Common myeloid progenitor, CD34-positive (primary cell): ENCODE measurements at regions not wholly inside any gene's neighbourhood (a gene's known extent, or its start where the extent isn't known, plus 50 kb on each side); places are given as distances from the start of the nearest gene placed in this dataset.

Source experiments
- CTCF ChIA-PET: fragments of 350-600 bp; sonication (Branson Sonifier 250); formaldehyde crosslinking; loops from one replicate; lab custom pipeline; 2021; ENCODE audit warnings: antibody characterized with exemption; lab: Charles Lee
- POLR2A ChIA-PET: fragments of 350-600 bp; sonication (Branson Sonifier 250); formaldehyde crosslinking; loops from one replicate; lab custom pipeline; 2021; ENCODE audit warnings: antibody characterized with exemption; lab: Charles Lee
- DNase-seq, 3 donors: peaks; one replicate each; pipeline versions ENCODE4 v3.0.0 to v3.0.0-alpha.2; 2013
- H3K27ac ChIP-seq, 2 experiments: 1 replicate in 1 of 2; 2 replicates in 1 of 2; pipeline ENCODE4 v1.7.0; 2013; ENCODE audit warnings: inconsistent platforms in 2 of 2, low read length in 2 of 2, mild to moderate bottlenecking in 2 of 2, low read depth in 1 of 2, moderate library complexity in 1 of 2; ENCODE audit not compliant: severe bottlenecking in 2 of 2, insufficient read depth in 1 of 2, poor library complexity in 1 of 2
- H3K27me3 ChIP-seq, 5 experiments: replicated peaks in 2 of 5; 1 replicate in 3 of 5; 2 replicates in 2 of 5; pipeline versions ENCODE4 v1.6.1 to v1.7.0; 2013; ENCODE audit warnings: low read length in 4 of 5, mild to moderate bottlenecking in 2 of 5, moderate library complexity in 2 of 5, inconsistent platforms in 1 of 5; ENCODE audit not compliant: insufficient read depth in 5 of 5, control insufficient read depth in 4 of 5
- H3K36me3 ChIP-seq, 4 experiments: 1 replicate in 2 of 4; 2 replicates in 2 of 4; pipeline versions ENCODE4 v1.6.1 to v1.7.0; 2013; ENCODE audit warnings: low read length in 3 of 4, control low read depth in 1 of 4, mild to moderate bottlenecking in 1 of 4; ENCODE audit not compliant: control insufficient read depth in 4 of 4, insufficient read depth in 4 of 4
- H3K4me1 ChIP-seq, 4 experiments: 1 replicate in 3 of 4; 2 replicates in 1 of 4; pipeline versions ENCODE4 v1.6.1 to v1.7.1; 2013; ENCODE audit warnings: low read length in 3 of 4, mild to moderate bottlenecking in 3 of 4, control low read depth in 1 of 4, inconsistent platforms in 1 of 4, moderate library complexity in 1 of 4; ENCODE audit not compliant: control insufficient read depth in 4 of 4, insufficient read depth in 4 of 4; ENCODE audit errors: control extremely low read depth in 1 of 4
- H3K4me3 ChIP-seq, 7 experiments: 1 replicate in 4 of 7; 2 replicates in 3 of 7; pipeline versions ENCODE4 v1.5.1 to v1.7.0; 2013; ENCODE audit warnings: mild to moderate bottlenecking in 7 of 7, low read length in 6 of 7, moderate library complexity in 6 of 7, inconsistent platforms in 2 of 7, low read depth in 2 of 7, control low read depth in 1 of 7; ENCODE audit not compliant: insufficient read depth in 4 of 7, control insufficient read depth in 1 of 7; ENCODE audit errors: extremely low read depth in 1 of 7
- H3K9me3 ChIP-seq, 5 experiments: 1 replicate in 4 of 5; 2 replicates in 1 of 5; pipeline versions ENCODE4 v1.6.1 to v1.7.1; 2013; ENCODE audit warnings: low read length in 4 of 5, mild to moderate bottlenecking in 2 of 5, inconsistent platforms in 1 of 5, low read depth in 1 of 5, moderate library complexity in 1 of 5; ENCODE audit not compliant: control insufficient read depth in 4 of 5, insufficient read depth in 2 of 5; ENCODE audit errors: control extremely low read depth in 1 of 5
- WGBS: methylation state at CpG from one replicate; pipeline ENCODE4 v1.1.5; 2013; ENCODE audit not compliant: insufficient coverage; 5-methylcytosine and 5-hydroxymethylcytosine counted together

- ChIA-PET POLR2A (no interaction called here), CTCF (no interaction called here)
- Histone ChIP-seq H3K27ac (no peak overlapping the region), H3K36me3 (no peaks in the 10 kb centered on the region), H3K4me3 (no peak overlapping the region), H3K27me3 (peaks cover 0 to 3% (median 3%) of the 10 kb centered on the region in 5 experiments), H3K9me3 (no peaks in the 10 kb centered on the region), H3K4me1 (no peaks in the 10 kb centered on the region)
- no peak for DNase-seq
Observed at GRCh38 chr16:80116711-80117110, 424.1 kb upstream of the DYNLRB2 start.

- H3K27me3 ChIP-seq = peaks cover 0 to 3% (median 0%) of the 10 kb centered on the region in 5 experiments
- H3K36me3 ChIP-seq = no peaks in the 10 kb centered on the region
- ChIA-PET CTCF (no interaction called here), POLR2A (interaction anchor here (0.6 kb wide), 1 partner anchor 1721 kb away, joined by 4 read pairs; no protein-coding TSS in a partner anchor)
- H3K4me1 ChIP-seq = no peaks in the 10 kb centered on the region
- no CpG with 5 or more reads among the region's 2 CpGs for WGBS
- no peak for DNase-seq
- no peak overlapping the region for H3K4me3 ChIP-seq
- H3K27ac ChIP-seq = no peak overlapping the region
- H3K9me3 ChIP-seq = no peaks in the 10 kb centered on the region
Observed at GRCh38 chr16:80114699-80115098, 426.1 kb upstream of the DYNLRB2 start.

- peaks cover 0 to 3% (median 0%) of the 10 kb centered on the region in 5 experiments for H3K27me3 ChIP-seq
- 92% methylated on average over 2 of the region's 4 CpGs for WGBS
- H3K4me3 ChIP-seq = no peak overlapping the region
- no peak overlapping the region for H3K27ac ChIP-seq
- POLR2A ChIA-PET = no interaction called here
- H3K36me3 ChIP-seq = no peaks in the 10 kb centered on the region
- no peaks in the 10 kb centered on the region for H3K4me1 ChIP-seq
- DNase-seq = no peak
- CTCF ChIA-PET = no interaction called here
- no peaks in the 10 kb centered on the region for H3K9me3 ChIP-seq
Observed at GRCh38 chr16:80113873-80114574, 426.8 kb upstream of the DYNLRB2 start.

- Histone ChIP-seq H3K36me3 (no peaks in the 10 kb centered on the region), H3K27ac (no peak overlapping the region), H3K27me3 (peaks cover 0 to 9% (median 0%) of the 10 kb centered on the region in 5 experiments), H3K4me1 (no peaks in the 10 kb centered on the region), H3K4me3 (no peak overlapping the region), H3K9me3 (no peaks in the 10 kb centered on the region)
- 83% methylated on average over 5 of the region's 7 CpGs for WGBS
- ChIA-PET CTCF (no interaction called here), POLR2A (no interaction called here)
- no peak for DNase-seq
Observed at GRCh38 chr16:80109581-80109980, 431.2 kb upstream of the DYNLRB2 start.

GRCh38 chr16:80107900-80108299 is 432.9 kb upstream of the DYNLRB2 start:
- 100% methylated on average over 1 of the region's 3 CpGs for WGBS
- Histone ChIP-seq H3K4me3 (no peak overlapping the region), H3K27me3 (peaks cover 0 to 13% (median 0%) of the 10 kb centered on the region in 5 experiments), H3K4me1 (no peaks in the 10 kb centered on the region), H3K27ac (no peak overlapping the region), H3K36me3 (no peaks in the 10 kb centered on the region), H3K9me3 (no peaks in the 10 kb centered on the region)
- no peak for DNase-seq
- CTCF ChIA-PET = no interaction called here
- POLR2A ChIA-PET = no interaction called here

GRCh38 chr16:80105751-80106150 is 435.0 kb upstream of the DYNLRB2 start:
- WGBS = no CpG with 5 or more reads among the region's 1 CpG
- H3K4me1 ChIP-seq = no peaks in the 10 kb centered on the region
- no peak overlapping the region for H3K4me3 ChIP-seq
- H3K27me3 ChIP-seq = peaks cover 0 to 12% (median 0%) of the 10 kb centered on the region in 5 experiments
- no peaks in the 10 kb centered on the region for H3K36me3 ChIP-seq
- ChIA-PET CTCF (no interaction called here), POLR2A (no interaction called here)
- no peak for DNase-seq
- H3K9me3 ChIP-seq = no peaks in the 10 kb centered on the region
- H3K27ac ChIP-seq = no peak overlapping the region

- WGBS = 87% methylated on average over 5 of the region's 5 CpGs
- Histone ChIP-seq H3K9me3 (no peaks in the 10 kb centered on the region), H3K27me3 (peaks cover 0 to 12% (median 0%) of the 10 kb centered on the region in 5 experiments), H3K27ac (no peak overlapping the region), H3K4me3 (no peak overlapping the region), H3K36me3 (no peaks in the 10 kb centered on the region), H3K4me1 (no peaks in the 10 kb centered on the region)
- no peak for DNase-seq
- POLR2A ChIA-PET = no interaction called here
- CTCF ChIA-PET = no interaction called here
Observed at GRCh38 chr16:80105160-80105559, 435.6 kb upstream of the DYNLRB2 start.
